Smooth muscle cell (in vitro differentiated cells): ENCODE measurements at regions not wholly inside any gene's neighbourhood (a gene's known extent, or its start where the extent isn't known, plus 50 kb on each side); places are given as distances from the start of the nearest gene placed in this dataset.

Experiments
- DNase-seq: peaks from one replicate; lab custom pipeline; 2025; ENCODE audit not compliant: unreplicated experiment; lab: John Stamatoyannopoulos, UW
- H2AFZ ChIP-seq: fragments of 200-600 bp; sonication (generic); 2 replicates; pipeline ENCODE4 v1.6.0; 2016; ENCODE audit warnings: antibody characterized with exemption, low read depth, mild to moderate bottlenecking
- H3F3A ChIP-seq: fragments of 200-600 bp; sonication (generic); 2 replicates; pipeline ENCODE4 v1.6.0; 2017; ENCODE audit warnings: antibody characterized with exemption, low read depth
- H3K27ac ChIP-seq: fragments of 200-600 bp; sonication (generic); 2 replicates; pipeline ENCODE4 v1.5.1; 2016; ENCODE audit warnings: low read depth, mild to moderate bottlenecking
- H3K27me3 ChIP-seq: fragments of 200-600 bp; sonication (generic); 2 replicates; pipeline ENCODE4 v1.6.1; 2016; ENCODE audit warnings: low read depth, mild to moderate bottlenecking
- H3K36me3 ChIP-seq: fragments of 200-600 bp; sonication (generic); 2 replicates; pipeline ENCODE4 v1.5.1; 2016; ENCODE audit warnings: low read depth
- H3K4me1 ChIP-seq: fragments of 200-600 bp; sonication (generic); 2 replicates; pipeline ENCODE4 v1.5.1; 2016; ENCODE audit warnings: low read depth
- H3K4me2 ChIP-seq: fragments of 200-600 bp; sonication (generic); 2 replicates; pipeline ENCODE4 v1.6.0; 2016; ENCODE audit warnings: mild to moderate bottlenecking
- H3K4me3 ChIP-seq: fragments of 200-600 bp; sonication (generic); 2 replicates; pipeline ENCODE4 v1.5.1; 2016; ENCODE audit warnings: mild to moderate bottlenecking
- H3K79me2 ChIP-seq: fragments of 200-600 bp; sonication (generic); 2 replicates; pipeline ENCODE4 v1.6.0; 2016; ENCODE audit warnings: low read depth, mild to moderate bottlenecking
- H3K9ac ChIP-seq: fragments of 200-600 bp; sonication (generic); 2 replicates; pipeline ENCODE4 v1.6.0; 2016; ENCODE audit warnings: low read depth
- H3K9me3 ChIP-seq: fragments of 200-600 bp; sonication (generic); replicated peaks from 2 replicates; pipeline ENCODE4 v1.5.1; 2016; ENCODE audit warnings: low read depth
- H4K20me1 ChIP-seq: fragments of 200-600 bp; sonication (generic); 2 replicates; pipeline ENCODE4 v1.6.0; 2016; ENCODE audit warnings: low read depth
- CTCF ChIP-seq: fragments of 200-600 bp; sonication (generic); IDR thresholded peaks from 2 replicates; pipeline ENCODE4 v1.5.1; 2017; ENCODE audit warnings: borderline replicate concordance, mild to moderate bottlenecking, antibody characterized with exemption; ENCODE audit not compliant: insufficient read depth, poor library complexity, severe bottlenecking
- WGBS: methylation state at CpG from one replicate; pipeline ENCODE4 v1.1.7; 2016; ENCODE audit warnings: low lambda C conversion rate; 5-methylcytosine and 5-hydroxymethylcytosine counted together

DNA sequence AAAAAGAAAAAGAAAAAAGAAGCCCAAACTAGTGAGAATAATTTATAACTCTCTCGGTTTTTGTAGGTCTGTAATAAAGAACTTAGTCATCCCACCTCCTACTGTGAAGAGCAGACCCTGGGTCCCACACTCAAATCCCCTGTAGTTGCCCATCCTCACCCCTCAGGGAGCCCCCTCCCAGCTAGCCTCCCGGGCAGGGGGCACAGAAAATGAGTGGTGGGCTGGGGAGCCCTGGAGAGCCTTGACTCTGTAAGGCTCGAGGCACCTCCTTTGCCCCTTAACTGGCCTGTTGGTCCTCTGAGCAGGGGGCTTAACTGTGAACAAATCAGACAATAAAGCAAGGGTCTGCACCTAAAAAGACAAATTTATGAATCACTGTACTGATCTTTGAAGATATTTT lies 57.5 kb upstream of the PRKACB start:
- H3K27me3 ChIP-seq, result no peaks in the 10 kb centered on the region
- DNase-seq, result no peak
- WGBS, result 98% methylated on average over 3 of the region's 3 CpGs

GRCh38 chr1:84086189-84086588 lies 57.9 kb upstream of the PRKACB start:
- peaks cover 57% of the 10 kb centered on the region for H3K79me2 ChIP-seq
- WGBS, result 96% methylated on average over 5 of the region's 5 CpGs
- H4K20me1 ChIP-seq, result peaks cover 33% of the 10 kb centered on the region
- no peaks in the 10 kb centered on the region for H3K27me3 ChIP-seq
- H3K4me2 ChIP-seq, result no peak overlapping the region
- no peak for DNase-seq
- no peak overlapping the region for H3K27ac ChIP-seq
- no peaks in the 10 kb centered on the region for H3K9me3 ChIP-seq
- peaks cover 4% of the 10 kb centered on the region for H3F3A ChIP-seq
- no peak overlapping the region for H2AFZ ChIP-seq
- TF ChIP-seq CTCF, result no peak
- H3K36me3 ChIP-seq, result no peaks in the 10 kb centered on the region
- H3K4me3 ChIP-seq, result no peak overlapping the region
- no peak overlapping the region for H3K9ac ChIP-seq
- H3K4me1 ChIP-seq, result no peaks in the 10 kb centered on the region

More for the DNA sequence above, 57.5 kb upstream of the PRKACB start:
- H4K20me1 ChIP-seq, result peaks cover 31% of the 10 kb centered on the region
- peaks cover 4% of the 10 kb centered on the region for H3F3A ChIP-seq
- no peak overlapping the region for H3K27ac ChIP-seq
- TF ChIP-seq CTCF, result no peak
- no peak overlapping the region for H3K9ac ChIP-seq
- no peaks in the 10 kb centered on the region for H3K9me3 ChIP-seq
- H3K36me3 ChIP-seq, result no peaks in the 10 kb centered on the region
- peaks cover 56% of the 10 kb centered on the region for H3K79me2 ChIP-seq
- H3K4me2 ChIP-seq, result no peak overlapping the region
- H3K4me1 ChIP-seq, result no peaks in the 10 kb centered on the region
- no peak overlapping the region for H2AFZ ChIP-seq
- no peak overlapping the region for H3K4me3 ChIP-seq

DNA sequence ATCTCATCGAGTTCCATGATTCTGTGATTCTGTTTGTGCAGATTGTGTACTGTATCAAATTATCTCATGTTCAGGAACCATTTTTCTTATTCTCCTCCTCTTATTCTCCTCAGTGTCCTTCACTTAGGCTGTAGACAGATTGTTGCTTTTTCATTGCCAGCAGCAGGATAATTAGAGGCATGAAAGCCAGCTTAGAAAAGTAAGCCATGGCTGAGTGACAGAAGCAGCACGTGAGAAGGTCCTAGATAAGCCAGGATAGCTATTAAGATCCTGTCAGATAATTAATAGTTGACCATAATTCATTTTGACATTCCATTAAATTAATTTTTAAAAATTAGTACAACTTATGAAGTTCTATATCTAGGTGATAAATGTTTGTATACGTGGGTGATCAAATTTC lies 60.8 kb upstream of the PRKACB start:
- no peak for TF ChIP-seq CTCF
- H3K4me2 ChIP-seq, result no peak overlapping the region
- H3K4me1 ChIP-seq, result peaks cover 12% of the 10 kb centered on the region
- no peak for DNase-seq
- H3K27me3 ChIP-seq, result no peaks in the 10 kb centered on the region
- peaks cover 40% of the 10 kb centered on the region for H4K20me1 ChIP-seq
- H3F3A ChIP-seq, result no peaks in the 10 kb centered on the region
- no peaks in the 10 kb centered on the region for H3K9me3 ChIP-seq
- H3K36me3 ChIP-seq, result no peaks in the 10 kb centered on the region
- H3K4me3 ChIP-seq, result no peak overlapping the region
- no peak overlapping the region for H3K27ac ChIP-seq
- no peak overlapping the region for H3K9ac ChIP-seq
- WGBS, result 82% methylated on average over 3 of the region's 3 CpGs
- peaks cover 79% of the 10 kb centered on the region for H3K79me2 ChIP-seq
- no peak overlapping the region for H2AFZ ChIP-seq

- Histone ChIP-seq H3K4me2 (peak overlapping the region; percentile 89), H3K79me2 (peaks cover 64% of the 10 kb centered on the region)
Measured at GRCh38 chr1:84078842-84079202, 65.2 kb upstream of the PRKACB start.

More at GRCh38 chr1:84078842-84079202, 65.2 kb upstream of the PRKACB start:
- H2AFZ ChIP-seq, result peak overlapping the region; percentile 93
- H3K36me3 ChIP-seq, result no peaks in the 10 kb centered on the region
- no peak for DNase-seq
- H3F3A ChIP-seq, result no peaks in the 10 kb centered on the region
- 33% methylated on average over 5 of the region's 5 CpGs for WGBS
- H3K9ac ChIP-seq, result peak overlapping the region; percentile 80
- H3K9me3 ChIP-seq, result no peaks in the 10 kb centered on the region
- H4K20me1 ChIP-seq, result peaks cover 27% of the 10 kb centered on the region
- H3K4me1 ChIP-seq, result peaks cover 30% of the 10 kb centered on the region
- H3K4me3 ChIP-seq, result peak overlapping the region; percentile 93
- TF ChIP-seq CTCF, result no peak
- H3K27me3 ChIP-seq, result no peaks in the 10 kb centered on the region
- H3K27ac ChIP-seq, result peak overlapping the region; percentile 87
